H1 (cell line): ENCODE measurements at regions not wholly inside any gene's neighbourhood (a gene's known extent, or its start where the extent isn't known, plus 50 kb on each side); places are given as distances from the start of the nearest gene placed in this dataset.

Experiments used
- CTCF ChIA-PET: fragments of 300-600 bp; sonication (Branson Sonifier 250); formaldehyde crosslinking; loops from one replicate; lab custom pipeline; 2021; ENCODE audit not compliant: partially characterized antibody; lab: Charles Lee
- POLR2A ChIA-PET: fragments of 300-600 bp; sonication (Branson Sonifier 250); formaldehyde crosslinking; loops from one replicate; lab custom pipeline; 2021; ENCODE audit warnings: inconsistent platforms; ENCODE audit not compliant: partially characterized antibody; lab: Charles Lee
- DNase-seq, 2 experiments: peaks; one replicate each; pipeline versions ENCODE4 v3.0.0 to v3.0.0-alpha.2; 2010 to 2022; ENCODE audit warnings: low spot score in 2 of 2, low read depth in 1 of 2, mixed read lengths in 1 of 2
- FAIRE-seq: peaks from 2 replicates; lab custom pipeline; 2011; peaks lifted over from hg19 to GRCh38; lab: Jason Lieb, UNC
- H2AFZ ChIP-seq: 2 replicates; pipeline ENCODE4 v1.8.1; 2012; ENCODE audit warnings: low read length, inconsistent platforms
- H2AK5ac ChIP-seq: 2 replicates; pipeline ENCODE4 v1.6.1; 2013; ENCODE audit warnings: low read depth, low read length
- H2BK120ac ChIP-seq: replicated peaks from 2 replicates; pipeline ENCODE3; 2013; ENCODE audit warnings: low read depth, low read length, inconsistent platforms
- H2BK12ac ChIP-seq: 2 replicates; pipeline ENCODE4 v1.6.1; 2013; ENCODE audit warnings: low read depth, low read length
- H2BK15ac ChIP-seq: 2 replicates; pipeline ENCODE4 v1.6.1; 2013; ENCODE audit warnings: low read length
- H2BK20ac ChIP-seq: 2 replicates; pipeline ENCODE4 v1.6.1; 2013; ENCODE audit warnings: low read length
- H2BK5ac ChIP-seq: 2 replicates; pipeline ENCODE4 v1.6.1; 2013; ENCODE audit warnings: low read depth, low read length
- H3K14ac ChIP-seq: 2 replicates; pipeline ENCODE4 v1.6.1; 2013; ENCODE audit warnings: inconsistent platforms; ENCODE audit not compliant: insufficient read length
- H3K18ac ChIP-seq: 2 replicates; pipeline ENCODE4 v1.6.1; 2013; ENCODE audit warnings: low read length; ENCODE audit errors: extremely low read depth
- H3K23ac ChIP-seq: 2 replicates; pipeline ENCODE4 v1.6.1; 2013; ENCODE audit warnings: inconsistent platforms; ENCODE audit not compliant: insufficient read length
- H3K23me2 ChIP-seq: 2 replicates; pipeline ENCODE4 v1.6.1; 2013; ENCODE audit warnings: low read depth, low read length
- H3K27ac ChIP-seq: 2 replicates; pipeline ENCODE4 v1.6.1; 2011; ENCODE audit warnings: low read depth, low read length, inconsistent platforms
- H3K27me3 ChIP-seq, 4 experiments: replicated peaks in 1 of 4; 1 replicate in 1 of 4; 2 replicates in 3 of 4; pipeline versions ENCODE4 v1.6.1 to v1.8.1; 2011 to 2013; ENCODE audit warnings: low read length in 3 of 4, mild to moderate bottlenecking in 3 of 4, inconsistent platforms in 2 of 4, mixed read lengths in 2 of 4, moderate library complexity in 1 of 4; ENCODE audit not compliant: control insufficient read depth in 3 of 4, insufficient read depth in 3 of 4; ENCODE audit errors: extremely low read depth in 1 of 4
- H3K36me3 ChIP-seq, 4 experiments: 2 replicates each; pipeline versions ENCODE4 v1.6.1 to v1.8.1; 2011 to 2013; ENCODE audit warnings: mild to moderate bottlenecking in 4 of 4, low read length in 3 of 4, moderate library complexity in 2 of 4, control low read depth in 1 of 4, inconsistent platforms in 1 of 4; ENCODE audit not compliant: insufficient read depth in 4 of 4, control insufficient read depth in 2 of 4
- H3K4ac ChIP-seq: replicated peaks from 2 replicates; pipeline ENCODE3; 2013; ENCODE audit warnings: low read length, low read depth, mixed read lengths, inconsistent platforms; ENCODE audit not compliant: insufficient read length
- H3K4me1 ChIP-seq, 4 experiments: replicated peaks in 1 of 4; 1 replicate in 1 of 4; 2 replicates in 3 of 4; pipeline versions ENCODE4 v1.6.1 to v1.8.1; 2011 to 2013; ENCODE audit warnings: low read length in 3 of 4, inconsistent platforms in 2 of 4, mixed read lengths in 1 of 4; ENCODE audit not compliant: insufficient read depth in 4 of 4, control insufficient read depth in 3 of 4
- H3K4me2 ChIP-seq, 2 experiments: 2 replicates each; pipeline versions ENCODE4 v1.6.1 to v1.8.1; 2011 to 2013; ENCODE audit warnings: low read depth in 2 of 2, low read length in 2 of 2, control low read depth in 1 of 2, inconsistent platforms in 1 of 2, mild to moderate bottlenecking in 1 of 2; ENCODE audit not compliant: insufficient read depth in 1 of 2
- H3K4me3 ChIP-seq, 4 experiments: fragments of 200-600, 300-600 bp in 1 of 4; sonication (generic), shearing (Covaris generic), sonication (Bioruptor Twin) in 1 of 4; 2 replicates each; pipeline versions ENCODE4 v1.5.1 to v1.8.1; 2011 to 2016; ENCODE audit warnings: low read length in 4 of 4, low read depth in 3 of 4, control low read depth in 2 of 4, inconsistent platforms in 2 of 4, mild to moderate bottlenecking in 2 of 4, mixed read lengths in 1 of 4, moderate library complexity in 1 of 4; ENCODE audit not compliant: insufficient read depth in 2 of 4; ENCODE audit errors: extremely low read depth in 1 of 4
- H3K56ac ChIP-seq: replicated peaks from 2 replicates; pipeline ENCODE3; 2013; ENCODE audit warnings: low read depth, mild to moderate bottlenecking, mixed read lengths, low read length, inconsistent platforms; ENCODE audit not compliant: insufficient read length
- H3K79me1 ChIP-seq: 2 replicates; pipeline ENCODE4 v1.6.1; 2013; ENCODE audit warnings: low read depth, low read length, control low read depth
- H3K79me2 ChIP-seq, 2 experiments: 2 replicates each; pipeline versions ENCODE4 v1.6.1 to v1.8.1; 2012 to 2013; ENCODE audit warnings: low read length in 2 of 2, mild to moderate bottlenecking in 2 of 2, inconsistent platforms in 1 of 2; ENCODE audit not compliant: insufficient read depth in 2 of 2, control insufficient read depth in 1 of 2
- H3K9ac ChIP-seq, 4 experiments: replicated peaks in 1 of 4; 1 replicate in 1 of 4; 2 replicates in 3 of 4; pipeline versions ENCODE4 v1.6.1 to v1.8.1; 2011 to 2013; ENCODE audit warnings: low read depth in 3 of 4, low read length in 3 of 4, control low read depth in 2 of 4, mild to moderate bottlenecking in 2 of 4, moderate library complexity in 2 of 4, inconsistent platforms in 1 of 4; ENCODE audit errors: extremely low read depth in 1 of 4
- H3K9me3 ChIP-seq, 2 experiments: 2 replicates each; pipeline versions ENCODE4 v1.6.1 to v1.8.1; 2012 to 2013; ENCODE audit warnings: mild to moderate bottlenecking in 2 of 2, moderate library complexity in 2 of 2, control low read depth in 1 of 2, inconsistent platforms in 1 of 2, low read depth in 1 of 2, low read length in 1 of 2, mixed read lengths in 1 of 2; ENCODE audit not compliant: insufficient read depth in 2 of 2
- H4K20me1 ChIP-seq, 2 experiments: replicated peaks in 1 of 2; 2 replicates each; pipeline versions ENCODE3 to v1.8.1; 2011 to 2013; ENCODE audit warnings: inconsistent platforms in 2 of 2, low read length in 2 of 2, mild to moderate bottlenecking in 1 of 2; ENCODE audit not compliant: insufficient read depth in 2 of 2, control insufficient read depth in 1 of 2
- H4K5ac ChIP-seq: 2 replicates; pipeline ENCODE4 v1.6.1; 2013; ENCODE audit warnings: low read length, low read depth, mixed read lengths, inconsistent platforms; ENCODE audit not compliant: insufficient read length
- H4K8ac ChIP-seq: 2 replicates; pipeline ENCODE4 v1.8.0; 2013; ENCODE audit warnings: mild to moderate bottlenecking, moderate library complexity, low read length, inconsistent platforms; ENCODE audit not compliant: insufficient read depth; ENCODE audit errors: extremely low read depth
- H4K91ac ChIP-seq: replicated peaks from 2 replicates; pipeline ENCODE3; 2013; ENCODE audit warnings: low read length, mixed read lengths, inconsistent platforms; ENCODE audit not compliant: insufficient read length
- ASH2L ChIP-seq: fragments of 200-600, 300-600 bp; sonication (generic); IDR thresholded peaks from one replicate; pipeline ENCODE4 v1.7.1; 2017; ENCODE audit warnings: low read length
- HDAC6 ChIP-seq: IDR thresholded peaks from one replicate; pipeline ENCODE4 v1.7.1; 2012; ENCODE audit warnings: low read depth, mild to moderate bottlenecking, inconsistent platforms, low read length, moderate library complexity
- MAFK ChIP-seq: IDR thresholded peaks from 2 replicates; pipeline ENCODE4 v1.6.1; 2012; ENCODE audit warnings: low read depth, mild to moderate bottlenecking, improper control_type of control experiment, low read length
- NANOG ChIP-seq: IDR thresholded peaks from 2 replicates; pipeline ENCODE4 v1.6.1; 2011; ENCODE audit warnings: low read length, low read depth, mild to moderate bottlenecking, inconsistent platforms; ENCODE audit not compliant: insufficient read depth, poor library complexity, severe bottlenecking
- SAP30 ChIP-seq: fragments of 300-600 bp; sonication (generic); IDR thresholded peaks from 2 replicates; pipeline ENCODE4 v1.7.1; 2012; ENCODE audit warnings: low read length, moderate library complexity, mild to moderate bottlenecking, inconsistent platforms; ENCODE audit not compliant: insufficient read depth, insufficient replicate concordance
- WGBS, 2 experiments: shearing (Covaris generic) in 1 of 2; methylation state at CpG; one replicate each; pipeline versions ENCODE4 v1.1.6 to v1.1.7; 2013 to 2015; ENCODE audit warnings: low lambda C conversion rate in 2 of 2, mixed read lengths in 2 of 2, inconsistent platforms in 1 of 2, low coverage in 1 of 2, missing lambda C conversion rate in 1 of 2; ENCODE audit not compliant: insufficient replicate concordance in 2 of 2, insufficient coverage in 1 of 2, insufficient read length in 1 of 2; ENCODE audit errors: extremely low coverage in 1 of 2, missing lambda C conversion rate in 1 of 2; 5-methylcytosine and 5-hydroxymethylcytosine counted together

- Histone ChIP-seq H4K91ac (no peak overlapping the region), H4K8ac (no peak overlapping the region), H3K56ac (no peak overlapping the region), H2AFZ (no peak overlapping the region), H3K79me1 (no peaks in the 10 kb centered on the region), H3K4ac (no peak overlapping the region), H2BK120ac (no peak overlapping the region), H3K9me3 (no peaks in the 10 kb centered on the region), H3K14ac (no peak overlapping the region), H2BK15ac (no peak overlapping the region), H3K4me3 (no peak overlapping the region), H3K9ac (no peak overlapping the region), H2BK20ac (no peak overlapping the region), H2BK5ac (no peak overlapping the region), H3K4me1 (peaks cover 0 to under 1% (median 0%) of the 10 kb centered on the region in 4 experiments; a peak in 1 of 7 replicates), H3K36me3 (no peaks in the 10 kb centered on the region), H3K27ac (no peak overlapping the region), H4K5ac (no peak overlapping the region), H3K18ac (no peak overlapping the region), H2AK5ac (no peak overlapping the region), H3K79me2 (no peaks in the 10 kb centered on the region), H3K27me3 (no peaks in the 10 kb centered on the region), H2BK12ac (no peak overlapping the region), H3K23ac (no peak overlapping the region), H3K4me2 (no peak overlapping the region), H4K20me1 (no peaks in the 10 kb centered on the region), H3K23me2 (no peaks in the 10 kb centered on the region)
- WGBS, 2 experiments: 75% methylated on average over 2 of the region's 2 CpGs; no CpG with 5 or more reads in 1 of the 2 experiments
- ChIA-PET CTCF (interaction anchor here (1.0 to 1.2 kb wide), 2 partner anchors 69 to 94 kb away, joined by 3 read pairs; no protein-coding TSS in a partner anchor), POLR2A (no interaction called here)
- DNase-seq (no peak), FAIRE-seq (no peak)
- no peak for TF ChIP-seq SAP30
- TF ChIP-seq ASH2L: no peak
- no peak for TF ChIP-seq NANOG
- no peak for TF ChIP-seq MAFK
- TF ChIP-seq HDAC6: no peak
These were observed 85.5 kb upstream of the FGF14 start for GRCh38 chr13:102487330-102487729.
